ENCODE measurements at regions not wholly inside any gene's neighbourhood (a gene's known extent, or its start where the extent isn't known, plus 50 kb on each side); places are given as distances from the start of the nearest gene placed in this dataset.
A peak's percentile ranks its signal among the peaks of the same experiment; 100 is the strongest.
"Not testable (repeated sequence)": the region's sequence is repeated elsewhere in the genome, so short reads cannot be mapped to it uniquely, and the experiment has no call there.

DNA sequence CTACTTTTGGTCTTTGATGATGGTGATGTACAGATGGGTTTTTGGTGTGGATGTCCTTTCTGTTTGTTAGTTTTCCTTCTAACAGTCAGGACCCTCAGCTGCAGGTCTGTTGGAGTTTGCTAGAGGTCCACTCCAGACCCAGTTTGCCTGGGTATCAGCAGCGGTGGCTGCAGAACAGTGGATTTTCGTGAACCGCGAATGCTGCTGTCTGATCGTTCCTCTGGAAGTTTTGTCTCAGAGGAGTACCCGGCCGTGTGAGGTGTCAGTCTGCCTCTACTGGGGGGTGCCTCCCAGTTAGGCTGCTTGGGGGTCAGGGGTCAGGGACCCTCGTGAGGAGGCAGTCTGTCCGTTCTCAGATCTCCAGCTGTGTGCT lies 56.6 kb upstream of the TNFAIP8 start:
- DNase-seq (ENCODE audit: low read depth) = not testable (repeated sequence)

DNA sequence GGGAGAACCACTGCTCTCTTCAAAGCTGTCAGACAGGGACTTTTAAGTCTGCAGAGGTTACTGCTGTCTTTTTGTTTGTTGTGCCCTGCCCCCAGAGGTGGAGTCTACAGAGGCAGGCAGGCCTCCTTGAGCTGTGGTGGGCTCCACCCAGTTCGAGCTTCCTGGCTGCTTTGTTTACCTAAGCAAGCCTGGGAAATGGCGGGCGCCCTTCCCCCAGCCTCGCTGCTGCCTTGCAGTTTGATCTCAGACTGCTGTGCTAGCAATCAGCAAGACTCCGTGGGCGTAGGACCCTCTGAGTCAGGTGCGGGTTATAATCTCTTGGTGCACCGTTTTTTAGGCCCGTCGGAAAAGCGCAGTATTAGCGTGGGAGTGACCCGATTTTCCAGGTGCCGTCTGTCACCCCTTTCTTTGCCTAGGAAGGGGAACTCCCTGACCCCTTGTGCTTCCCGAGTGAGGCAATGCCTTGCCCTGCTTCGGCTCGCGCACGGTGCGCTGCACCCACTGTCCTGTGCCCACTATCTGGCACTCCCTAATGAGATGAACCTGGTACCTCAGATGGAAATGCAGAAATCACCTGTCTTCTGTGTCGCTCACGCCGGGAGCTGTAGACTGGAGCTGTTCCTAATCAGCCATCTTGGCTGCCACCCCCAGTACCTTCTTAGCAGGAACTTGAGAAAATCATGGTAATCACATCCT lies 56.1 kb upstream of the TNFAIP8 start:
- DNase-seq (ENCODE audit: low read depth) = peak; percentile 78

DNA sequence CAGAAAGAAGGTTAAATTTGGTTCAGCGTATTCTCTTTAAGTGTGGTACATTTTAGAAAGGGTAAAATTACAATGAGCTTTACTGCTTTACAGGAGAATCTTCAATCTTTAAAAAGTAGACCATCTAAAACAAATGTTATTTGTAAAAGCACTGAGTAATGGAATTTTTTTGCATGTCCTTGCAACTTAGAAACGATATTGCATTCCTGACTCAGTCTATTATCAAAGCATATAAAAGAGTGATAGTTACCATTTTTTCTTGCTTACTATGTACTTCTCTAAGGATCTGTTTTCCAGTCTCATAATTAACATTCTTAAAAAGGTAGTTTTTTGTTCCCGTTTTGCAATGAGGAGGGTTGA lies 55.5 kb upstream of the TNFAIP8 start:
- DNase-seq (ENCODE audit: low read depth) = no peak

DNA sequence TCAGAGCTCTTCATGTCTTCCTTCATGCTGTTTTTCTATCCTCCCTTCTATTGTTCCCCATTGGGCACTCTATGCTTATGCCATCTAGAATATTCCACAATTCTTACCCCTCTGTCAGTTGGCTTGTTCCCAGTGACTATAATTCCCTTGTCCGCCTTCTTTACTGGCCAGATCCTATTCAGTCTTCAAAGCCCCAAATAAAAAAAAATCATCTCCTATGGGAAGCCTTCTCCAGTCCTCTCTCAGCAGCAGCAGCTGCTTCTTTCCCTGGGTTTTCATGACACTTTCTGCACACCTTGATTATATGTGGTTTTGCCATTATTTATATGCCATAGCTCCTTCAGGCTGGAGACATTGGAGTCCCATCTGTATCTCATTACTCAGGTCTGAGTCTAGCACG lies 54.6 kb upstream of the TNFAIP8 start:
- DNase-seq (ENCODE audit: low read depth) = no peak

DNA sequence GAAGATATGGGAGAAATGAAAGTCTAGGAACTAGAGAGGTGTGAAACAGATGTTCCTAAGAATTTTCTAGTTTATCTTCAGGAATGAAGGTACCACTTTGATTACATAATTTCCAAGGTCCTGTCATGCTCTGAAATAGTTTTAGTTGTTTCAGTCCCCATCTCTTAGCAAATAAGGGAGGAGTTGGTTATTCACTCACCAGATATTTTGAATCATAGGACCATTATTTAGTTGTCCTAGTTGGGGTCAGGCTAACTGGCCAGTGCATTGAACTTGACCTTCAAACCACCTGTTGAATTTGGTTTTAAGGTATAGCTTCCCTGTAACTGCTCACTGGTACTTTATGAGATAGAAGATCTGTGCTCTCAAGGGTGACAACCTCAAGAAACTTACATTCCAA lies 53.9 kb upstream of the TNFAIP8 start:
- DNase-seq (ENCODE audit: low read depth) = no peak

DNA sequence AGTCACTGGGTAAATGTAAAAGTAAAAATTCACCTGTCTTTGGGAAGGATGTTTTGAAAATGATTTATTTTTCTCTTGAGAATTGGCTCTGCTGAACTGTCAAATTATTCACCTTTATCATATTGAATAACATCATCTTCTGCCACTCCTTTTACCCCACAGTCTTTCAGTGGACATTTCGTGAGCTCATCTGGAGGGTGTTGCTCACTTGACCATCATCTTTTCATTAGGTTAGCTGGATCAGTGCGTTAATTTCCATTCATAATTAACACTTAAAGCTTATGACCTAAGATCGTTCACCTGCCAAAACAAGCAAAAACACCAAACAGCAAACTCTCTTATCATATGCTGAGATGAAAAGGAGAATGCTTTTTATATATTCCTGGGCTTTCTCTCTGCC lies 53.4 kb upstream of the TNFAIP8 start:
- DNase-seq (ENCODE audit: low read depth) = no peak

DNA sequence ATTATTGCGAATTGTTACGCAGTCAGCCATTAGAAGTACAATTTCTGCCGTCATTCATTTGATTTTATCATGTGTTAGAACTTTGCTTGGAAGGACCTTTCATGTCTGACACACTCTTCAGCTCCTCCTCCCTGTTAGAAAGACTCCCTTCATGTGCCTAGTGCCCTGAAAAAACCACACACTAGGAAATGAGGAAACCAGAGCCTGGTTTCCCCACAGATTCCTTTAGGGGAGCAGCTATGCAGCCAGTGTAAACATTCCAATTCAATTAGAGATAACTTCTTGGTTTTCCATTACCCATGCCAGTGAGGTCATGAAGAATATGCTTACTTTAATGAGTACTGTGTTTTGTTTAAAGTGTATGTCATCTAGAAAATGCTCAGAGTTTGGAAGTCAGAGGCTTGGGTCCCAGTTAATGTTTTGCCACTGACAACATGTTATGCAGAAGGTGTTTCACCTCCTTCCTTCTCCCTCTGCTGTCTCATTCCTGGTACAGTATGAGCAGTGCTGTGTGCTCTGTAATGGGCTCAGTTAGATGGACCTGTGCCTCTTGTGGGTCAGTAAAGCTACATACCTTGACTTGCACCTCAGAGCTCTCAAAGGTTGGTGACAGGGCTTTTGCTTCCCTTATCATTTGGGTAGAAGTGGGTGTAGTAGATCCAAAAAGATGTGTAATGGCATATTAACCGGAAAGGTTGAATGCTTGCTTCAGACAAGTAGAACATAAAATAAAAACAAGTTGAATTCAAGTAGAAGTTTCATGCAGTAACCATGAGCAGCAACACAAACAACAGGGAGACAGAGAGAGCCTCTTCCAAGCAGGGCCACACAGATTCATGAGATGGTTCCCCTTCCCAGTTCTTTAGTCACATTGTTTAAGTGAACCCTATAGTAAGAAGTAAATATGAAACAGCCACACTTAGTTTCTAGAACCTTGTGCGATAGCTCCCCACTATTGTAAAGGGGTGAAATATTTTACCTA lies 52.6 kb upstream of the TNFAIP8 start:
- no peak for DNase-seq (ENCODE audit: low read depth)

DNA sequence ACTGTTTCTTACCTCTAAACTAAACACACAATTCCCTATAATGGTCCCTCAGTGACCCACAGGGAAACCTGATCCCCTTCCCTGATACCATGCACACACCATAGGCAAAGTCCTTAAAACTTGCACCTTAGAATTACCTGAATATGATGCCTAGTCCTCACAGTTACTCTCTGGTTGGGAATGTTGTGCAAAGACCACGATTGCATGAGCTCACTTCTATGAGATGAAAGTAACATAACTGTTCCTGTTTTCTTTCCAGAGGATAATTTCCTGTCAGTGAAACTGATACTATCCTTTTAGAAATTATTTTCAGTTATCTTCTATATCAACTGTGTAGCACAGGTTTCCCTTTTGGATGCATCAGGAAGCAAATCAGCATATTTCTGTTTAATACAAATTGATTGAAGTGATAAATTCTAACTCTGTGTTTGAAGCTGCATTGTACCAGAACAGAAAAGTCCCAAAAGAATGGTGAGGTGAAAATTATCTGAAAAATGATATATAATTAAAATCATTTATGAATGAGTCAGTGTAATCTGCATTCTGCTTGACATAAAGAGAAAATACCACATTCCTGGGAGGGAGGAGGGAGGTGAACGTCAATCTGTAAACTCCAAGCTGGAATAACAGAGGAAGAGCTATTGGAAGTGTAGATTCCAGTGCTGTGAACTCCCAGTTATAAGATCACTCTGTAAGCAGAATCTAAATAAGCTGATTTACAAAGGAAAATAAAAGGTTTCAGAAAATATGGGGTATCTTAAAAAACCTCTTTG lies 51.2 kb upstream of the TNFAIP8 start:
- DNase-seq (ENCODE audit: low read depth) = no peak

Measured in stimulated activated CD8-positive, alpha-beta memory T cell treated with anti-CD3 and anti-CD28 coated beads, Interleukin-7, amount 100 ng/mL, for 24 hours (primary cell).